ENCODE measurements at regions not wholly inside any gene's neighbourhood (a gene's known extent, or its start where the extent isn't known, plus 50 kb on each side); places are given as distances from the start of the nearest gene placed in this dataset.

- no peak overlapping the region for H3K27ac ChIP-seq
- no peak for DNase-seq
- intact Hi-C loops (cut with DNase I) = no loop called here
- H3K9me3 ChIP-seq = no peaks in the 10 kb centered on the region
- no peaks in the 10 kb centered on the region for H3K27me3 ChIP-seq
- ATAC-seq = no peak
- no peaks in the 10 kb centered on the region for H3K36me3 ChIP-seq (replicated peaks in 1 of 2; ENCODE audit: insufficient read depth in 1 of 2, low read depth in 2 of 2)
- H3K4me3 ChIP-seq = no peak overlapping the region
- TF ChIP-seq POLR2A (IDR thresholded peaks at IDR 0.05) (no peak), CTCF (IDR thresholded peaks at IDR 0.05) (no peak)
- H3K4me1 ChIP-seq = no peaks in the 10 kb centered on the region
- 82 to 97% methylated on average over 8 to 9 of the region's 9 CpGs for WGBS, 2 donors
Observed at GRCh38 chr10:45150997-45151396, 150.3 kb downstream of the ZNF22 start.

GRCh38 chr10:45151467-45152214, 150.9 kb downstream of the ZNF22 start:
- intact Hi-C loops (cut with DNase I) = no loop called here
- Histone ChIP-seq H3K4me1 (no peaks in the 10 kb centered on the region), H3K9me3 (no peaks in the 10 kb centered on the region), H3K27me3 (no peaks in the 10 kb centered on the region), H3K27ac (no peak overlapping the region), H3K4me3 (no peak overlapping the region), H3K36me3 (replicated peaks in 1 of 2; ENCODE audit: insufficient read depth in 1 of 2, low read depth in 2 of 2) (no peaks in the 10 kb centered on the region)
- TF ChIP-seq POLR2A (IDR thresholded peaks at IDR 0.05) (no peak), CTCF (IDR thresholded peaks at IDR 0.05) (no peak)
- WGBS, 2 donors = 87 to 95% methylated on average over 14 to 18 of the region's 18 CpGs
- ATAC-seq = no peak
- DNase-seq = no peak

GRCh38 chr10:45152726-45153125, 152.0 kb downstream of the ZNF22 start:
- intact Hi-C loops (cut with DNase I) = no loop called here
- TF ChIP-seq CTCF (IDR thresholded peaks at IDR 0.05) (no peak), POLR2A (IDR thresholded peaks at IDR 0.05) (no peak)
- 77 to 80% methylated on average over 3 of the region's 3 CpGs for WGBS, 2 donors
- Histone ChIP-seq H3K4me1 (no peaks in the 10 kb centered on the region), H3K9me3 (no peaks in the 10 kb centered on the region), H3K36me3 (replicated peaks in 1 of 2; ENCODE audit: insufficient read depth in 1 of 2, low read depth in 2 of 2) (no peaks in the 10 kb centered on the region), H3K4me3 (no peak overlapping the region), H3K27ac (no peak overlapping the region), H3K27me3 (no peaks in the 10 kb centered on the region)
- DNase-seq (no peak), ATAC-seq (no peak)

- no peak for ATAC-seq
- no peaks in the 10 kb centered on the region for H3K4me1 ChIP-seq
- intact Hi-C loops (cut with DNase I) = no loop called here
- no peak for DNase-seq
- no peak overlapping the region for H3K4me3 ChIP-seq
- H3K27ac ChIP-seq = no peak overlapping the region
- H3K27me3 ChIP-seq = no peaks in the 10 kb centered on the region
- H3K9me3 ChIP-seq = no peaks in the 10 kb centered on the region
- H3K36me3 ChIP-seq (replicated peaks in 1 of 2; ENCODE audit: insufficient read depth in 1 of 2, low read depth in 2 of 2) = no peaks in the 10 kb centered on the region
- WGBS, 2 donors = 81 to 84% methylated on average over 3 of the region's 3 CpGs
- TF ChIP-seq POLR2A (IDR thresholded peaks at IDR 0.05) (no peak), CTCF (IDR thresholded peaks at IDR 0.05) (no peak)
Observed at GRCh38 chr10:45154502-45154901, 153.8 kb downstream of the ZNF22 start.

GRCh38 chr10:45155784-45156183, 155.1 kb downstream of the ZNF22 start:
- no peaks in the 10 kb centered on the region for H3K36me3 ChIP-seq (replicated peaks in 1 of 2; ENCODE audit: insufficient read depth in 1 of 2, low read depth in 2 of 2)
- WGBS, 2 donors = 70 to 75% methylated on average over 5 of the region's 5 CpGs
- intact Hi-C loops (cut with DNase I) = no loop called here
- no peak overlapping the region for H3K27ac ChIP-seq
- ATAC-seq = no peak
- H3K9me3 ChIP-seq = no peaks in the 10 kb centered on the region
- no peaks in the 10 kb centered on the region for H3K27me3 ChIP-seq
- TF ChIP-seq POLR2A (IDR thresholded peaks at IDR 0.05) (no peak), CTCF (IDR thresholded peaks at IDR 0.05) (no peak)
- no peak overlapping the region for H3K4me3 ChIP-seq
- no peak for DNase-seq
- no peaks in the 10 kb centered on the region for H3K4me1 ChIP-seq

Data from body of pancreas (tissue), 4 donors.